Adrenal gland (tissue), 9 donors: ENCODE measurements at regions not wholly inside any gene's neighbourhood (a gene's known extent, or its start where the extent isn't known, plus 50 kb on each side); places are given as distances from the start of the nearest gene placed in this dataset.
A peak's percentile ranks its signal among the peaks of the same experiment; 100 is the strongest.
"Not testable (repeated sequence)": the region's sequence is repeated elsewhere in the genome, so short reads cannot be mapped to it uniquely, and the experiment has no call there.

Source experiments
- DNase-seq, 7 donors: peaks; one replicate each; pipeline ENCODE4 v3.0.0-alpha.2; 2019 to 2020
- H3K27ac ChIP-seq, 5 donors: fragments of 200-600 bp; sonication (generic) in 4 of 5; 1 replicate in 3 of 5; 2 replicates in 2 of 5; pipeline versions ENCODE4 v1.5.1 to v1.8.0; 2016 to 2020; ENCODE audit warnings: mild to moderate bottlenecking in 1 of 5
- H3K27me3 ChIP-seq: fragments of 200-600 bp; 2 replicates; pipeline ENCODE4 v1.8.0; 2021
- H3K36me3 ChIP-seq, 2 donors: fragments of 200-600 bp; replicated peaks in 1 of 2; 1 replicate in 1 of 2; 2 replicates in 1 of 2; pipeline versions ENCODE4 v1.5.1 to v1.8.0; 2018 to 2022
- H3K4me1 ChIP-seq, 2 donors: fragments of 200-600 bp; replicated peaks in 1 of 2; 1 replicate in 1 of 2; 2 replicates in 1 of 2; pipeline versions ENCODE4 v1.5.1 to v1.8.0; 2018 to 2021
- H3K4me3 ChIP-seq, 4 donors: fragments of 200-600 bp; sonication (generic) in 3 of 4; one replicate each; pipeline ENCODE4 v1.5.1; 2016 to 2018
- H3K9me3 ChIP-seq, 3 donors: fragments of 200-600 bp; sonication (generic) in 1 of 3; replicated peaks in 1 of 3; 1 replicate in 2 of 3; 2 replicates in 1 of 3; pipeline versions ENCODE4 v1.5.1 to v1.8.0; 2016 to 2021
- CTCF ChIP-seq, 6 experiments: fragments of 450-650 bp in 4 of 6; fragments of 200-600 bp in 2 of 6; sonication (generic) in 1 of 6; IDR thresholded peaks; 1 replicate in 5 of 6; 2 replicates in 1 of 6; pipeline versions ENCODE4 v1.5.1 to v1.8.0; 2016 to 2021; ENCODE audit warnings: antibody characterized with exemption in 6 of 6, mild to moderate bottlenecking in 2 of 6, moderate library complexity in 1 of 6
- POLR2A ChIP-seq, 2 donors: fragments of 450-650 bp; IDR thresholded peaks; one replicate each; pipeline ENCODE4 v1.6.1; 2017; ENCODE audit warnings: antibody characterized with exemption in 2 of 2, mild to moderate bottlenecking in 2 of 2, moderate library complexity in 1 of 2
- WGBS, 4 donors: extraction: QIAGEN DNeasy Blood & Tissue Kit in 2 of 4; methylation state at CpG; one replicate each; pipeline versions ENCODE4 v1.1.5 to v1.1.7; 2013 to 2017; 5-methylcytosine and 5-hydroxymethylcytosine counted together
- intact Hi-C, 2 donors: fragments of 100-400 bp; cut with DNase I; formaldehyde crosslinking; loops; one replicate each; pipeline versions ENCODE4 v1.14.1 to v1.15.0; 2022 to 2023
- donor health status: healthy with polysubstance abuse.
- donor health status: Bipolar disorder and iron deficiency.
- donor health status: DM: yes; HTN: yes; CAD: no.
- donor health status: DM: no; HTN: no; CAD: no.
- donor health status: DM: no; HTN: no; CAD: no.

- intact Hi-C loops, result no loop called here
- TF ChIP-seq POLR2A (IDR thresholded peaks at IDR 0.05) (no peak), CTCF (IDR thresholded peaks at IDR 0.05) (peak in 4 of 6 experiments; percentile 9 to 38 (median 31))
Observed at GRCh38 chr3:71987089-71987735, 202.3 kb upstream of the PROK2 start.

GRCh38 chr3:71986606-71987005, 201.7 kb upstream of the PROK2 start:
- no peak for DNase-seq
- WGBS, 4 donors, result 78 to 80% (median 79%) methylated on average over 6 of the region's 6 CpGs
- H3K4me1 ChIP-seq, result no peaks in the 10 kb centered on the region
- H3K27me3 ChIP-seq, result no peaks in the 10 kb centered on the region
- H3K4me3 ChIP-seq, result no peak overlapping the region
- H3K27ac ChIP-seq, result no peak overlapping the region
- TF ChIP-seq POLR2A (IDR thresholded peaks at IDR 0.05) (no peak), CTCF (IDR thresholded peaks at IDR 0.05) (no peak)
- intact Hi-C loops, result no loop called here
- H3K36me3 ChIP-seq, result no peaks in the 10 kb centered on the region
- no peaks in the 10 kb centered on the region for H3K9me3 ChIP-seq

More at GRCh38 chr3:71987089-71987735, 202.3 kb upstream of the PROK2 start:
- no peak for DNase-seq
- Histone ChIP-seq H3K27me3 (no peaks in the 10 kb centered on the region), H3K4me3 (no peak overlapping the region), H3K9me3 (no peaks in the 10 kb centered on the region), H3K36me3 (no peaks in the 10 kb centered on the region), H3K27ac (peak overlapping the region in 1 of 5 donors; percentile 16), H3K4me1 (no peaks in the 10 kb centered on the region)
- WGBS, 4 donors, result 71 to 82% (median 75%) methylated on average over 9 of the region's 9 CpGs

GRCh38 chr3:71984843-71985613, 200.1 kb upstream of the PROK2 start:
- Histone ChIP-seq H3K4me1 (no peaks in the 10 kb centered on the region), H3K36me3 (no peaks in the 10 kb centered on the region), H3K27me3 (no peaks in the 10 kb centered on the region), H3K9me3 (no peaks in the 10 kb centered on the region), H3K27ac (no peak overlapping the region), H3K4me3 (no peak overlapping the region)
- intact Hi-C loops, result no loop called here
- no peak for TF ChIP-seq CTCF (IDR thresholded peaks at IDR 0.05)
- TF ChIP-seq POLR2A (IDR thresholded peaks at IDR 0.05), result no peak
- 66 to 77% (median 75%) methylated on average over 9 of the region's 9 CpGs for WGBS, 4 donors
- no peak for DNase-seq

- intact Hi-C loops, result no loop called here
- 92 to 98% (median 96%) methylated on average over 4 of the region's 4 CpGs for WGBS, 4 donors
Observed at GRCh38 chr3:71983694-71984093, 198.7 kb upstream of the PROK2 start.

GRCh38 chr3:71982506-71983258, 197.7 kb upstream of the PROK2 start:
- H3K27me3 ChIP-seq, H3K9me3 ChIP-seq, H3K36me3 ChIP-seq, H3K4me1 ChIP-seq, H3K4me3 ChIP-seq, intact Hi-C loops, H3K27ac ChIP-seq: not testable (repeated sequence)
- WGBS, 4 donors, result 52 to 76% (median 62%) methylated on average over 2 to 9 of the region's 9 CpGs
- peak in 5 of 7 donors; percentile 24 to 37 (median 27) for DNase-seq

More at GRCh38 chr3:71983694-71984093, 198.7 kb upstream of the PROK2 start:
- TF ChIP-seq POLR2A (IDR thresholded peaks at IDR 0.05) (no peak), CTCF (IDR thresholded peaks at IDR 0.05) (no peak)
- Histone ChIP-seq H3K4me3 (no peak overlapping the region), H3K9me3 (no peaks in the 10 kb centered on the region), H3K36me3 (no peaks in the 10 kb centered on the region), H3K4me1 (no peaks in the 10 kb centered on the region), H3K27me3 (no peaks in the 10 kb centered on the region), H3K27ac (no peak overlapping the region)
- no peak for DNase-seq
